K562 (cell line): ENCODE measurements at regions not wholly inside any gene's neighbourhood (a gene's known extent, or its start where the extent isn't known, plus 50 kb on each side); places are given as distances from the start of the nearest gene placed in this dataset.

ENCODE experiments used
- ATAC-seq: fragments of 200-7000 bp; cut with Tn5 transposase; 3 replicates; pipeline ENCODE4 v1.9.1; 2020; ENCODE audit warnings: moderate library complexity
- BruUV-seq: library from RNA; stranded (reverse); fragments of 400-500 nt; replicated peaks from 2 replicates; lab custom pipeline; 2021; lab: Mats Ljungman, UMichigan
- CTCF ChIA-PET: fragments of 300-600 bp; formaldehyde crosslinking; extraction: SDS; loops from one replicate; lab custom pipeline; 2021; ENCODE audit warnings: low intra/inter-chr PET ratio; lab: Yijun Ruan, JAX
- POLR2A ChIA-PET: fragments of 300-600, 350-650 bp; sonication (Branson Sonifier 250); formaldehyde crosslinking; extraction: SDS; loops from one replicate; lab custom pipeline; 2021; ENCODE audit warnings: antibody characterized with exemption, inconsistent platforms; lab: Yijun Ruan, JAX
- DNase-seq, 4 experiments: peaks; one replicate each; pipeline versions ENCODE4 v3.0.0 to v3.0.0-alpha.2; 2011 to 2018; ENCODE audit warnings: low spot score in 3 of 4, mixed read lengths in 3 of 4; ENCODE audit errors: extremely low read depth in 1 of 4
- FAIRE-seq: peaks from 2 replicates; lab custom pipeline; 2011; peaks lifted over from hg19 to GRCh38; lab: Jason Lieb, UNC
- H2AFZ ChIP-seq: 2 replicates; pipeline ENCODE4 v1.6.0; 2011; ENCODE audit warnings: low read depth, low read length, control low read depth, inconsistent platforms
- H3K27ac ChIP-seq: fragments of 200-600 bp; 3 replicates; pipeline ENCODE4 v1.8.0; 2011; ENCODE audit warnings: low read depth, mild to moderate bottlenecking, control low read depth, inconsistent platforms, low read length, moderate library complexity, mixed read lengths; ENCODE audit errors: extremely low read depth
- H3K27me3 ChIP-seq, 2 experiments: fragments of 300-600 bp in 1 of 2; 2 replicates in 1 of 2; 3 replicates in 1 of 2; pipeline versions ENCODE4 v1.6.0 to v1.8.0; 2011; ENCODE audit warnings: inconsistent platforms in 2 of 2, low read length in 2 of 2, mild to moderate bottlenecking in 1 of 2, mixed read lengths in 1 of 2, moderate library complexity in 1 of 2; ENCODE audit not compliant: control insufficient read depth in 2 of 2, insufficient read depth in 2 of 2
- H3K36me3 ChIP-seq: fragments of 300-600 bp; 3 replicates; pipeline ENCODE4 v1.8.0; 2011; ENCODE audit warnings: mild to moderate bottlenecking, low read length, inconsistent platforms; ENCODE audit not compliant: control insufficient read depth, insufficient read depth
- H3K4me1 ChIP-seq, 2 experiments: fragments of 200-600 bp in 1 of 2; replicated peaks in 1 of 2; 2 replicates in 1 of 2; 3 replicates in 1 of 2; pipeline versions ENCODE4 v1.5.1 to v1.8.0; 2011; ENCODE audit warnings: inconsistent platforms in 2 of 2, low read length in 2 of 2, mild to moderate bottlenecking in 1 of 2, mixed read lengths in 1 of 2, moderate library complexity in 1 of 2; ENCODE audit not compliant: control insufficient read depth in 2 of 2, insufficient read depth in 2 of 2
- H3K4me2 ChIP-seq: 2 replicates; pipeline ENCODE4 v1.6.1; 2011; ENCODE audit warnings: low read length, control low read depth, inconsistent platforms, mixed read lengths; ENCODE audit not compliant: insufficient read depth
- H3K4me3 ChIP-seq: fragments of 200-600 bp; sonication (generic), shearing (Covaris generic); 2 replicates; pipeline ENCODE4 v1.5.1; 2016; ENCODE audit warnings: control low read depth, inconsistent platforms
- H3K79me2 ChIP-seq: fragments of 200-600 bp; 3 replicates; pipeline ENCODE4 v1.8.0; 2011; ENCODE audit warnings: low read length, inconsistent platforms; ENCODE audit not compliant: control insufficient read depth, insufficient read depth
- H3K9ac ChIP-seq, 2 experiments: 2 replicates each; pipeline versions ENCODE4 v1.6.0 to v1.6.1; 2011; ENCODE audit warnings: low read depth in 2 of 2, low read length in 2 of 2, control low read depth in 1 of 2, inconsistent platforms in 1 of 2, mild to moderate bottlenecking in 1 of 2, mixed read lengths in 1 of 2; ENCODE audit not compliant: insufficient read depth in 1 of 2
- H3K9me1 ChIP-seq: one replicate; pipeline ENCODE4 v1.6.0; 2011; ENCODE audit warnings: inconsistent platforms, mild to moderate bottlenecking, low read length, moderate library complexity; ENCODE audit not compliant: control insufficient read depth, insufficient read depth
- H3K9me3 ChIP-seq: replicated peaks from 2 replicates; pipeline ENCODE4 v1.5.1; 2011; ENCODE audit warnings: low read depth, low read length, inconsistent platforms; ENCODE audit not compliant: control insufficient read depth, insufficient read depth
- H4K20me1 ChIP-seq: replicated peaks from 2 replicates; pipeline ENCODE4 v1.6.1; 2011; ENCODE audit warnings: low read length, inconsistent platforms, mixed read lengths; ENCODE audit not compliant: control insufficient read depth, insufficient read depth
- BRD4 ChIP-seq: fragments of 200-600 bp; sonication (generic); IDR thresholded peaks from 2 replicates; pipeline ENCODE4 v1.6.1; 2017; ENCODE audit warnings: inconsistent platforms
- CREB5 ChIP-seq: fragments of 250-450 bp; sonication (Bioruptor Pico); IDR thresholded peaks from 2 replicates; pipeline ENCODE4 v1.5.0; 2020; ENCODE audit warnings: mild to moderate bottlenecking
- CSDE1 ChIP-seq, 2 experiments: fragments of 450-650 bp; IDR thresholded peaks; 2 replicates each; pipeline ENCODE4 v1.6.1; 2016; ENCODE audit warnings: mild to moderate bottlenecking in 1 of 2
- FOXJ2 ChIP-seq: fragments of 200-800 bp; sonication (Bioruptor generic); IDR thresholded peaks from 2 replicates; pipeline ENCODE4 v1.6.1; 2016; ENCODE audit warnings: missing genetic modification characterization, missing compliant biosample characterization
- FOXK1 ChIP-seq: sonication (generic); formaldehyde crosslinking; IDR thresholded peaks from 2 replicates; pipeline ENCODE4 v1.8.0; 2022; ENCODE audit warnings: missing genetic modification reagents, mild to moderate bottlenecking, borderline replicate concordance
- GATAD2A ChIP-seq: fragments of 450-650 bp; IDR thresholded peaks from 2 replicates; pipeline ENCODE4 v1.6.1; 2017
- LARP7 ChIP-seq: fragments of 450-650 bp; IDR thresholded peaks from 2 replicates; pipeline ENCODE4 v1.6.1; 2016
- MCM7 ChIP-seq, 2 experiments: fragments of 450-650 bp; IDR thresholded peaks; 2 replicates each; pipeline ENCODE4 v1.6.1; 2016 to 2018
- PHF20 ChIP-seq: fragments of 450-650 bp; IDR thresholded peaks from 2 replicates; pipeline ENCODE4 v1.6.1; 2018; ENCODE audit not compliant: partially characterized antibody
- PHF21A ChIP-seq: fragments of 450-650 bp; IDR thresholded peaks from 2 replicates; pipeline ENCODE4 v1.6.1; 2017; ENCODE audit warnings: low read depth, borderline replicate concordance
- PRPF4 ChIP-seq: fragments of 200-400 bp; formaldehyde crosslinking; IDR thresholded peaks from one replicate; pipeline ENCODE4 v1.6.1; 2017; ENCODE audit warnings: low read length, low read depth, mild to moderate bottlenecking; ENCODE audit not compliant: insufficient read depth, poor library complexity, severe bottlenecking
- RAD51 ChIP-seq: fragments of 450-650 bp; IDR thresholded peaks from 2 replicates; pipeline ENCODE4 v1.7.1; 2016; ENCODE audit warnings: low read depth, mild to moderate bottlenecking, borderline replicate concordance
- TSHZ1 ChIP-seq: fragments of 250-450 bp; sonication (Bioruptor Pico); IDR thresholded peaks from 2 replicates; pipeline ENCODE4 v1.4.0; 2020; ENCODE audit warnings: mild to moderate bottlenecking, moderate library complexity
- ZBTB9 ChIP-seq: fragments of 450-650 bp; formaldehyde crosslinking; IDR thresholded peaks from 2 replicates; pipeline ENCODE4 v1.4.0; 2020; ENCODE audit warnings: mild to moderate bottlenecking, moderate library complexity
- ZNF639 ChIP-seq, 2 experiments: fragments of 200-800 bp in 1 of 2; sonication (Bioruptor generic) in 1 of 2; sonication (generic) in 1 of 2; formaldehyde crosslinking in 1 of 2; IDR thresholded peaks in 1 of 2; conservative IDR thresholded peaks in 1 of 2; 2 replicates each; pipeline versions ENCODE4 v1.5.0 to v1.6.1; 2016 to 2020; ENCODE audit warnings: missing compliant biosample characterization in 1 of 2, missing genetic modification characterization in 1 of 2, missing genetic modification reagents in 1 of 2
- in situ Hi-C: fragments of 300-500 bp; cut with MboI; formaldehyde crosslinking; loops from 4 replicates; pipeline ENCODE4 v1.15.0; 2018; ENCODE audit warnings: inconsistent platforms, mixed read lengths
- intact Hi-C: fragments of 100-400 bp; cut with micrococcal nuclease; formaldehyde crosslinking; loops from 2 replicates; pipeline ENCODE4 v1.14.2; 2022

- TF ChIP-seq TSHZ1 (CRISPR knock-in tag) = no peak
Measured at GRCh38 chr3:4033296-4033695, 234.1 kb downstream of the LRRN1 start (continued).

GRCh38 chr3:4036046-4036445, 236.8 kb downstream of the LRRN1 start:
- ChIA-PET CTCF (no interaction called here), POLR2A (no interaction called here)
- ATAC-seq = no peak
- H4K20me1 ChIP-seq = no peaks in the 10 kb centered on the region
- no peaks in the 10 kb centered on the region for H3K36me3 ChIP-seq
- intact Hi-C loops (no loop called here), in situ Hi-C loops (no loop called here)
- no peaks in the 10 kb centered on the region for H3K79me2 ChIP-seq
- no peak overlapping the region for H3K9ac ChIP-seq
- no peak for TF ChIP-seq GATAD2A
- TF ChIP-seq PHF20 = no peak
- TF ChIP-seq PHF21A = no peak
- no peak for TF ChIP-seq CSDE1 (IDR thresholded peaks at IDR 0.05)
- TF ChIP-seq PRPF4 = no peak
- no peak for TF ChIP-seq CREB5
- no peak for TF ChIP-seq ZNF639 (CRISPR knock-in tag; conservative IDR thresholded peaks at IDR 0.05 in 1 of 2, IDR thresholded peaks at IDR 0.05 in 1 of 2)
- TF ChIP-seq MCM7 (IDR thresholded peaks at IDR 0.05) = no peak
- TF ChIP-seq LARP7 = no peak
- no peak for TF ChIP-seq RAD51
- TF ChIP-seq ZBTB9 (CRISPR knock-in tag) = no peak
- no peak for TF ChIP-seq FOXJ2 (tag)
- TF ChIP-seq BRD4 = no peak
- TF ChIP-seq FOXK1 (CRISPR knock-in tag) = no peak
- H3K4me1 ChIP-seq = no peaks in the 10 kb centered on the region
- H3K27ac ChIP-seq = no peak overlapping the region
- DNase-seq = no peak
- H3K27me3 ChIP-seq = no peaks in the 10 kb centered on the region
- no TSS peak for BruUV-seq
- no peak for FAIRE-seq
- H3K9me3 ChIP-seq = no peaks in the 10 kb centered on the region
- no peak overlapping the region for H2AFZ ChIP-seq
- H3K4me2 ChIP-seq = no peak overlapping the region
- no peak overlapping the region for H3K4me3 ChIP-seq
- H3K9me1 ChIP-seq = no peaks in the 10 kb centered on the region
